Stimulated activated CD8-positive, alpha-beta memory T cell treated with anti-CD3 and anti-CD28 coated beads, Interleukin-4, amount 100 ng/mL, for 24 hours (primary cell): ENCODE measurements at regions not wholly inside any gene's neighbourhood (a gene's known extent, or its start where the extent isn't known, plus 50 kb on each side); places are given as distances from the start of the nearest gene placed in this dataset.
"Not testable (repeated sequence)": the region's sequence is repeated elsewhere in the genome, so short reads cannot be mapped to it uniquely, and the experiment has no call there.

Experiments used
- DNase-seq: peaks from one replicate; pipeline ENCODE4 v3.0.0-alpha.2; 2020; ENCODE audit warnings: low read depth

DNA sequence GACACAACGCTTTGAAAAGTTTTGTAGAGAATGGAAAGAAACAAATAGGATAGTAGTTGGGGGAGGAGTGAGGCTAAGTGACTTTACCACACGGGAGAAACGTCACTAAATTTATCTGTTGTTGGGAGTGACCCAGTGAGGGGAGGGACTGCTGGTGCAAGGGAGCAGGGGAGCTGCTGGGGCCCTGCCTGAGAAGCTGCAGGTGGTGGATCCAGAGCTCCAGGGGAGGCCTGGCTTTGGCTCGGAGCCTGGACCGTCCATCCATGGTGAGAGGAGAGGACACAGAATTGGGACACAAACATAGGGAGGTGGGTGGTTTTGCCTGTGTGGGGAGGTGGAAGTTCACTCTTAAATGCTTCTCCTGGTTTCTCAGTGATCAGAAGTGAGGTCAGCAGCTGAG, 107.6 kb downstream of the GOSR1 start:
- DNase-seq: no peak

GRCh38 chr17:30580916-30581315, 103.7 kb downstream of the GOSR1 start:
- no peak for DNase-seq

DNA sequence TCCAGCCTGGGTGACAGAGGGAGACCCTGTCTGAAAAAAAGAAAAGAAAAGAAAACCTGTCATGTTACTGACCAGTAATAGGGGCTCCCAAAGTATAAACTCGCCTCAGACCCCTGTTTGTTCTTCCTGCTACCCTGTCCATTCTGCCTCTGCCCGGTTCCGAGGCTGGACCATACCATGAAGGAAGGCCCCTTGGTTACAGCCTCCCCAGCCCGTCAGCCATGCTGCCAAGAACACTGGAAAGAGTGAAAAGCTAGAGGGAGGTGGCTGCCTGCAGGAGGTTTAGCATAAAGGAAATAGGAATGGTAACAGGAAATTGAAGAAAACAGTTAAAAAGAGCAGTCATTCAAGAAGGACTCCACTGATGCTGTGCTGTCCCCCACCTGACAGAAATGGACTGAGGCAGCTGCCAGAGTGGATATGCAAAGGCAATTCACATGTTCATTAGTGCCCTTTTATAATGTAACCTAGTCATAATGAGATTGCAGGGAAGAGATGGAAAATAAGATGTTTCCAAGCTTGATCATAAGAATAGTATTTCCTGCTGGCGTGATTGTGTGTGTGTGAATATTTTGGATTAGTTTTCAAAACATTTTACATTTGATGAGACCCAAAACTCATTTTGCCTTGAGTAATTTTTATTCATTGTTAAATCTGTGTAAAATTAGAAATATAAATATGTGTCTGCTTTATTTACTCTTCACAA, 102.6 kb downstream of the GOSR1 start:
- DNase-seq: no peak

- DNase-seq: not testable (repeated sequence)
Observed at GRCh38 chr17:30578015-30578717, 101.0 kb downstream of the GOSR1 start.
